Thyroid gland (tissue), 4 donors: ENCODE measurements at regions not wholly inside any gene's neighbourhood (a gene's known extent, or its start where the extent isn't known, plus 50 kb on each side); places are given as distances from the start of the nearest gene placed in this dataset.

Experiments
- DNase-seq, 2 donors: peaks; one replicate each; pipeline ENCODE4 v3.0.0-alpha.2; 2019
- H3K27ac ChIP-seq, 3 donors: fragments of 200-600 bp; sonication (generic); 1 replicate in 2 of 3; 2 replicates in 1 of 3; pipeline ENCODE4 v1.5.1; 2016 to 2019; ENCODE audit warnings: mild to moderate bottlenecking in 1 of 3, moderate library complexity in 1 of 3
- H3K27me3 ChIP-seq: fragments of 200-600 bp; sonication (generic); one replicate; pipeline ENCODE4 v1.5.1; 2019
- H3K36me3 ChIP-seq, 2 donors: fragments of 200-600 bp; sonication (generic); one replicate each; pipeline ENCODE4 v1.5.1; 2016 to 2019
- H3K4me1 ChIP-seq, 2 donors: fragments of 200-600 bp; sonication (generic); one replicate each; pipeline ENCODE4 v1.5.1; 2017 to 2019
- H3K4me3 ChIP-seq, 3 donors: fragments of 200-600 bp; sonication (generic); replicated peaks in 1 of 3; 1 replicate in 2 of 3; 2 replicates in 1 of 3; pipeline ENCODE4 v1.5.1; 2016; ENCODE audit warnings: mild to moderate bottlenecking in 1 of 3
- H3K9me3 ChIP-seq: fragments of 200-600 bp; sonication (generic); one replicate; pipeline ENCODE4 v1.5.1; 2017
- CTCF ChIP-seq, 6 experiments: fragments of 200-600 bp in 3 of 6; fragments of 450-650 bp in 3 of 6; sonication (generic) in 3 of 6; IDR thresholded peaks; one replicate each; pipeline ENCODE4 v1.5.1; 2016 to 2019; ENCODE audit warnings: antibody characterized with exemption in 6 of 6, mild to moderate bottlenecking in 2 of 6, inconsistent platforms in 1 of 6, moderate library complexity in 1 of 6
- POLR2A ChIP-seq, 2 donors: fragments of 450-650 bp; IDR thresholded peaks; one replicate each; pipeline ENCODE4 v1.6.1; 2017; ENCODE audit warnings: antibody characterized with exemption in 2 of 2, mild to moderate bottlenecking in 2 of 2, moderate library complexity in 1 of 2
- WGBS, 2 donors: methylation state at CpG; one replicate each; pipeline ENCODE4 v1.1.5; 2017; 5-methylcytosine and 5-hydroxymethylcytosine counted together
- intact Hi-C: fragments of 100-400 bp; cut with DNase I; formaldehyde crosslinking; loops from one replicate; pipeline ENCODE4 v1.15.1; 2023

- Histone ChIP-seq H3K36me3 (no peaks in the 10 kb centered on the region), H3K9me3 (no peaks in the 10 kb centered on the region), H3K27ac (no peak overlapping the region), H3K4me1 (no peaks in the 10 kb centered on the region), H3K27me3 (no peaks in the 10 kb centered on the region), H3K4me3 (no peak overlapping the region)
- DNase-seq, result no peak
- intact Hi-C loops, result no loop called here
- TF ChIP-seq POLR2A (IDR thresholded peaks at IDR 0.05) (no peak), CTCF (IDR thresholded peaks at IDR 0.05) (no peak)
- 55 to 66% methylated on average over 1 of the region's 1 CpG for WGBS, 2 donors
Measured at GRCh38 chr13:99774644-99775043, 196.9 kb downstream of the ZIC5 start.

- no peak for TF ChIP-seq CTCF (IDR thresholded peaks at IDR 0.05)
- TF ChIP-seq POLR2A (IDR thresholded peaks at IDR 0.05), result no peak
- Histone ChIP-seq H3K27ac (no peak overlapping the region), H3K36me3 (no peaks in the 10 kb centered on the region), H3K4me1 (no peaks in the 10 kb centered on the region), H3K4me3 (no peak overlapping the region), H3K27me3 (no peaks in the 10 kb centered on the region), H3K9me3 (no peaks in the 10 kb centered on the region)
- DNase-seq, result no peak
- 77 to 83% methylated on average over 1 of the region's 1 CpG for WGBS, 2 donors
- intact Hi-C loops, result no loop called here
Measured at GRCh38 chr13:99768986-99769385, 202.6 kb downstream of the ZIC5 start.

GRCh38 chr13:99766641-99767045 lies 204.9 kb downstream of the ZIC5 start:
- DNase-seq, result no peak
- Histone ChIP-seq H3K27ac (no peak overlapping the region), H3K36me3 (no peaks in the 10 kb centered on the region), H3K27me3 (no peaks in the 10 kb centered on the region), H3K4me3 (no peak overlapping the region), H3K9me3 (no peaks in the 10 kb centered on the region), H3K4me1 (no peaks in the 10 kb centered on the region)
- intact Hi-C loops, result no loop called here
- 39 to 51% methylated on average over 2 of the region's 2 CpGs for WGBS, 2 donors
- no peak for TF ChIP-seq CTCF (IDR thresholded peaks at IDR 0.05)
- no peak for TF ChIP-seq POLR2A (IDR thresholded peaks at IDR 0.05)

GRCh38 chr13:99765869-99766268 lies 205.7 kb downstream of the ZIC5 start:
- TF ChIP-seq CTCF (IDR thresholded peaks at IDR 0.05), result no peak
- no peak for TF ChIP-seq POLR2A (IDR thresholded peaks at IDR 0.05)
- Histone ChIP-seq H3K27me3 (no peaks in the 10 kb centered on the region), H3K4me1 (no peaks in the 10 kb centered on the region), H3K27ac (no peak overlapping the region), H3K36me3 (no peaks in the 10 kb centered on the region), H3K9me3 (no peaks in the 10 kb centered on the region), H3K4me3 (no peak overlapping the region)
- intact Hi-C loops, result no loop called here
- DNase-seq, result no peak
- WGBS, 2 donors, result 88 to 93% methylated on average over 2 of the region's 2 CpGs

GRCh38 chr13:99760456-99760855 lies 211.1 kb downstream of the ZIC5 start:
- Histone ChIP-seq H3K27me3 (no peaks in the 10 kb centered on the region), H3K4me1 (no peaks in the 10 kb centered on the region), H3K36me3 (no peaks in the 10 kb centered on the region), H3K4me3 (no peak overlapping the region), H3K9me3 (no peaks in the 10 kb centered on the region), H3K27ac (no peak overlapping the region)
- DNase-seq, result no peak
- no peak for TF ChIP-seq CTCF (IDR thresholded peaks at IDR 0.05)
- TF ChIP-seq POLR2A (IDR thresholded peaks at IDR 0.05), result no peak
- intact Hi-C loops, result no loop called here
